Stimulated activated CD8-positive, alpha-beta memory T cell treated with anti-CD3 and anti-CD28 coated beads, Interleukin-15, amount 100 ng/mL, for 48 hours (primary cell): ENCODE measurements at regions not wholly inside any gene's neighbourhood (a gene's known extent, or its start where the extent isn't known, plus 50 kb on each side); places are given as distances from the start of the nearest gene placed in this dataset.
"Not testable (repeated sequence)": the region's sequence is repeated elsewhere in the genome, so short reads cannot be mapped to it uniquely, and the experiment has no call there.

Experiments used
- DNase-seq, 2 donors: peaks; one replicate each; pipeline ENCODE4 v3.0.0-alpha.2; 2020; ENCODE audit warnings: low read depth in 2 of 2

- DNase-seq: not testable (repeated sequence)
These were observed 342.2 kb downstream of the CEP170 start for GRCh38 chr1:242912855-242913254.

DNA sequence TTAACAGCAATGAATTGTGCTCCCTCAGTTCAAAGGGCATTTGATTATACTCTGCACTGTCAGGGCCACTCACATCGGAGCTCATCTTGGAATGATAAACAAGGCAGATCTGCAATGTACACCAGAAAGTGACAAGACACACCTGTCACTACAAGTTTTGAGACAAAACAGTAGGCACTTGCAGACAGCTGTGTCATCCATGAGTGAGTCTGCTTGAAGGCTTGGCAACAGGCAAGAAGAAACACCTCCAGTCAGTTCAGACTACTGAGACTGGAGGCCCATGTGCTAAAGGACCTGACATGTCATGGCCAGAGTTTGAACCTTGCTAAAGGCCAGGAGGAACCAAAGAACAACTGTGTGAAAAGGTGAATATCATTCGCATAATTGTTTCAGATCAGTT is 354.5 kb downstream of the CEP170 start:
- DNase-seq: not testable (repeated sequence)

DNA sequence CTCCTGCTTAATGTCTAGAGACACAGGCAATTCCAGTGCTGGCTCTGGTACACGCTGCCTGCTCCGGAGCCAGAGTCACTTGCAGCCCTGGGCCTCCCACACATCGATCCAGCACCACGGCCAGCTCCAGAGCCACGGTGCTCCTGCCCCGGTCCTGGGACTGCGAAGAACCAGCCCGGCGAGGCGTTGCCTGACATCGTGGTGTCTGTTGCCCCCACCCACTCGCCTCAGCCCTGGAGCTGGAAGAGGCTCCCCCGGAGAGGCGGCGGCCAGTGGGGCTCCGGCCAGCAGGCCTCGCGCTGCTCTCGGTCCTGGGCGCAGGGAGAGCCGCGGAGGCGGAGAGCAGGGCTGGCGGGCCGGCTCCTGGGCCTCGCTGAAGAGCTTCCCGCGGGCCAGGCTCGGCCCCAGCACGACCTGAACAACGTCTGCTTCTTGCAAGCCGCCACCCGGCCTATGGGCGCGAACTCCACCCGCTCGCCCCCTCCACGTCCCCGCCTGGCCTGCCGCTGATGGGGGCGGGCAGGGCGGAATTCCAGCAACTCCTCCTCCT is 364.8 kb downstream of the CEP170 start:
- no peak for DNase-seq

DNA sequence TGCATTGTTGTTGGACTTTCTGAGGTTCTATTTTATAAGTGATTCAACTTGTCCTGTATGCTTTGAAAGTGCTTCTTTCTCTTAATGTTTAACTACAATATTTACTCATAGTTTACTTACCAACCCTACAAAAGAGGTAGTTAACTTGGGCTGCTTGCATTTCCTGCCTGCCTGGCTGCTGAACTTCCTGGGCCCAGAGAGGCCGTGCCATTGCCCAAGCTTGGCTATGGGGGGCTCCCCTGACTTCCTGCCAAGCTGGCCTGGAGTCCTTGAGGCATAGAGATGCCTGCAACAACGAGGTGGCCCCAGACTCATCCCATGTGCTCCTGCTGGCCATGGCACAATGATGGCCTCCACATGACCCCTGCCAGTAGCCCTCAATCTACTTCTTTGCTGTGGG is 361.6 kb upstream of the PLD5 start:
- DNase-seq: no peak

GRCh38 chr1:242880022-242880421 is 355.5 kb upstream of the PLD5 start:
- not testable (repeated sequence) for DNase-seq

- DNase-seq: no peak
These were observed 353.2 kb upstream of the PLD5 start for GRCh38 chr1:242877743-242878142.

GRCh38 chr1:242877229-242877628 is 352.7 kb upstream of the PLD5 start:
- no peak for DNase-seq

- DNase-seq: no peak
These were observed 351.5 kb upstream of the PLD5 start for GRCh38 chr1:242876030-242876429.

DNA sequence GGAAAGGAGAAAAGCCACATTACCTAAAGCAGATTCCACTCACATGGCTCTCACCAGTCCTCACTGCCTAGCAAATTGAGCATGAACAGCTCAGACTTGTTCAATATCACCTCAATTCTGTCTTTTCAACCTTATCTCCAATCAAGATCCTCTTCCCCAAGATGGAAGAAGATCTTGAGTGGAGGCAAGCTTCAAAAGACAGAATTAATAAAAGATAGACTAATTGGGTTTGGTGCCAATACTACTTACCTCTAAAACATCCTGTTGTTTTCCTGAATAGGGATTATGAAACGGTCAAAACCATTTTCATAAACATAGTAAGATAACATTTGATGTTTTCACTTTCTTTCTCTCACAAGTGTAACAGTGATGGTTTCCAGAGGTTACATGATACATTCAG is 349.2 kb upstream of the PLD5 start:
- no peak for DNase-seq

DNA sequence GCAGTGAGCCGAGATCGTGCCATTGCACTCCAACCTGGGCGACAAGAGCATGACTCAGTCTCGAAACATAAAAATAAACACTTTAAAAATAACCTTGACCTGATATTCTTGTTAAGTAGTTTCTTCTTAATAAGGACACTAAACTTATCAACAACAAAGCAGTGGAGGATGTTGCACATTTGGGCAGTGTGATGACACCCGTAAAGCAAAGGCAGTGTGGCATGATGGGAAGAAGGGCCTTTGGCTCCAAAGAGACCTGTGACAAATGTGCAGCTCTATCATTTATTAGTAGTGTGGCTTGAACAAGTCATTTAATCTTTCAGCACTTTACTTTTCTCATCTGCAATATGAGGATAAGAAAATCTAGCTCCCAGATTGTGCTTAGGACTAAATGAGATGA is 348.0 kb upstream of the PLD5 start:
- DNase-seq: no peak

DNA sequence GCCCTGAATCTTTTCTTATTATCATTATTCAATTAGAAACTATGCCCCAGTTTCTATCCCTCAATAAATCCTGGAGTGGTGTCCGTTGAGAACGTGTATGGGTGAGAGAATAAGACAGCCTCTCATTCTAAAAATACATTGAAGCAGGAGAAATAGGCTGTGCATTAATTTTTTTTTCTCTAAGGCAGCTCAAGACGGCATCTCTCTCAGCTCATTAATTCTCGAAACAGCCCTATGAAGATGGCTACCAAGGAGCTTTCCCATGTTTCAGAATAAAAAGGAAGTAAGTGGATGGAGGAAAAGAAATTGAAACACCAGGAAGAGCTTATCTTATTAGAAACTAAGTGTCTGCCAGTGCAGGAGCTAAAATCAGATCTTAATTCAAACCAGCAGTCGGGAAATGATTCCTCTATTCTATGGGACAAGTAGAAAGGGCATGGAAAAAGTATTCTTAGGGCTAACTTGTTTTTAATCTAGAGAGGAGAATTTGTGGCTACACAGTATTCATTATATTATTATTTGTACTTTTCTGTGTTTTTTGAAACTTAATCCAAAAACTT is 347.1 kb upstream of the PLD5 start:
- no peak for DNase-seq

DNA sequence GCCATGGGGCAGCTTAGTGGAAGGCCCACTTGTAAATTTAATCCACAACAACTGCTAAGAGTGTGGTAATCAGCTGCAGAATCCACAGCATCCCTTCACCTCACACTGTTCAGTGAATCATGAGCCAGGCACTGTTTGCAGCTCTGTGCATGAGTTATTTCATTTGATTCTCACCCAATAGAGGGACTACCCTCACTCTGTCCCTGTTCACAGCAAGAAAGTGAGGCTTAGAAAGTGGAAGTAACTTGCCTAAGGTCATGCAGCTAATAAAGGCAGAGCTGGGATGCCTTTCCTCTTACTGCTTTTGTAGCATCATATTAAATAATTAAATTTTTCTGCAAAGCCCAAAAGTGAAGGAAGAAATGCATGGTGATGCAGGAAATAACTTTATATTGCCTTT is 346.5 kb upstream of the PLD5 start:
- DNase-seq: no peak

DNA sequence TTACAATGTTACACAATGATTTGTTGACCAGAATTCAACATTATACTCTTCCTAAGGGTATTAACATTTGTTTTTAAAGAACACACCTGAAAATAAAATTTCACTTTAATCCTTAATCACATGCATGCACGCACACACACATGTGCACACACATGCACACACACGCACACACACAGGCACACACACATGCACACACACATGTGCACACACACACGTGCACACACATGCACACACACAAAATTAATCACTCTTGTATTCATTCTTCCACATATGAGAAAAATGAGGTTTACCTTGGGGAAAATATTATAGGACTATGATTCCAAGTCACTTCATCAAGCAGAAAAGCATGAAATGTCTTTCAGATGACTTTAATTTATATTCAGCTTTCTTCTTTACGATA is 331.8 kb upstream of the PLD5 start:
- no peak for DNase-seq

GRCh38 chr1:242854466-242854865 is 330.0 kb upstream of the PLD5 start:
- DNase-seq: no peak

- no peak for DNase-seq
These were observed 323.0 kb upstream of the PLD5 start for GRCh38 chr1:242847390-242847993.

GRCh38 chr1:242842094-242842493 is 317.6 kb upstream of the PLD5 start:
- no peak for DNase-seq

GRCh38 chr1:242839101-242839500 is 314.6 kb upstream of the PLD5 start:
- DNase-seq: no peak

DNA sequence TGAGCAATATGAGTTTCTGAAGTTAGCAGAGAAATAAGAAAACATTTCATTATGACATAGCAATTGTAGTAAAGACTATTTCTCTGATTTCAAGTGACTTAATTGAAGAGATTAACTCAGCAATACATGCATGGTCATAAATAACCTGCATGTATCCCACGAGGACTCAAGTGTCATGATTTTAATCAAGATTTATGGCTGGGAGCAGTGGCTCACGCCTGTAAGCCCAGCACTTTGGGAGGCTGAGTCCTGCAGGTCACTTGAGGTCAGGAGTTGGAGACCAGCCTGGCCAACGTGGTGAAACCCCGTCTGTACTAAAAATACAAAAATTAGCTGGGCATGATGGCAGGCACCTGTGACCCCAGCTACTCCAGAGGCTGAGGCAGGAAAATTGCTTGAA is 311.9 kb upstream of the PLD5 start:
- DNase-seq: no peak

DNA sequence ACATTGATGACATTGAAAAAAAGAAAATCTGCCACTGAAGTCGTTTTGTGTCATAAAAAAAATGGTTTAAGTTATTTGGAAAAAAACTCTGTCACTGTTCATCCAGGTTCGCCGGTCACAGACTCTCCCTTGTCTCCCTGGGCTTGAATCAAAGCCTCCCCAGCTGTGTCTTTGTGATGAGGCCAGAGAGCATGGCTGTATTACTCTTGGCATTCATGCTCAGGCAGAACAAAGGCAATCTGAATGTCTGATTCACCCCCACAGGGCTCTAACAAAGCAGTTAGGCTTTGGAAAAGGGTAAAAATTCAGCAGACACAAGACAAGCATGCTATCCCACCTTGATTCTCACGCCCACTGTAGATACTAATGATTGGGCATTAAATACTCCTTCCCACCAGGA is 304.3 kb upstream of the PLD5 start:
- DNase-seq: no peak

DNA sequence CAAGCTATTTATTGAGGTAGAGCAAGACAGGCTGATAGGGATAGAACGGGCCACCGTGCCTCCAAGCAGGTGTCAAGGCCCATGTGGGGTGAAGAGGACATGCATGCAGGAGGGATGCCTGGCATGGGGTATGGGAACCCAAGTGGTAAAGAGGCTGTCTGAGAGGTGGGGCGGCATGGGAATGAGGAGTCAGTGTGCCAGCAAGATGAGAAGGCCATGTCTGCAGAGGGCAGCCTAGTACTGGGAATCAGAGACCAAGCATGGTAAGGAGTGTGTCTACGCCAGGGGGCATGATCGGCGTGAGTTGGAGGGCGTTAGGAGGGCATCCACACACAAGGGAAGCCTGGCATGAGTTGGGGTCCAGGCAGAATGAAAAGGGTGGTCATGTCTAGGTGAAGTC is 303.7 kb upstream of the PLD5 start:
- DNase-seq: no peak

DNA sequence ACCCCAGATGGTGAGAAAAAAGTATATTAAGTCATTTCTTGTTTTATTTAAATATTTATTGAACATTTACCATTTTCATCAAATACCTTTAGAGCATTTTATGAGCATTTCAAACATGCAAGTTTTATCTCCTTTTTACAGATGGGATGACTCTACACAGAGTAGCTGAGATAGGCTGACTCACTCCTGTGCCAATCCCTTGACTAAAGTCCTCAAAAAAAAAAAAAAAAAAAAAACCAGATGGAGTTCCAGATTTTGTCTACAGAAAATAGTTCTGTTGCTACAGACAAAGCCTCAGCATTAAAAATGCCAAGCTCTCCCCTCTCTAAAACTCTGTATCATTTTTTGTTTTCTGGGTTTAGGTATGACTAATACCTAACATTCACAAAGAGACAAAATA is 303.0 kb upstream of the PLD5 start:
- DNase-seq: no peak

DNA sequence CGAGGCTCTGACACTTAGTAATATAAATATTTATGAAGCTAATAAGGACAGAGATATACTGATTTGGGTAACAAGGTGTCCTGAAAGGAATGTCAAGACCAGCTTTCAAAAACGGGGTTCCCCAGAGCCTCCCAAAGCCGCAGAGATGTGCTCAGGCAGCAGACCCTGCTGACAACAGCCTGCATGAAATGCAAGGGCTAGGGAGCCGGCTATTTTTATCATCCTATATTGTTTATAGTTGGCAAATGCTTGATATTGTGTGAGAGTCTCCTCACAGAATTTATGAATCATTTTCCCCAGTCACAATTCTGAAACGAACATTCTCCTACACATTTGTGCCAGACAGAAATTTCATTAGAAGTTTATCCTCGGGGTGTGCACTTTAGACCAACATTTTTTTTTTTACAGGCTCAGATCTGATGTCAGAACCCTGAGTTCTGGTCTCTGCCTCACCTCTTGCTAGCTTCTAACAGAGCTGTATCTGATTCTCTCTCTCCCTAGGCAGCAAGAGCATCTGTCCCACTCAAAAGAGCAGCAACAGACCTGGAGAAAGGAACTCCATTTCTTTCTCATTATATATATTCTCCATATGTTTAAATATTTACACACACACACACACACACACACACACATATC is 302.3 kb upstream of the PLD5 start:
- DNase-seq: no peak

GRCh38 chr1:242824435-242824834 is 299.9 kb upstream of the PLD5 start:
- no peak for DNase-seq
